ENCODE measurements at regions not wholly inside any gene's neighbourhood (a gene's known extent, or its start where the extent isn't known, plus 50 kb on each side); places are given as distances from the start of the nearest gene placed in this dataset.
"Not testable (repeated sequence)": the region's sequence is repeated elsewhere in the genome, so short reads cannot be mapped to it uniquely, and the experiment has no call there.

GRCh38 chr19:31885280-31885853 lies 460.0 kb upstream of the ZNF507 start:
- DNase-seq (ENCODE audit: low read depth): no peak

DNA sequence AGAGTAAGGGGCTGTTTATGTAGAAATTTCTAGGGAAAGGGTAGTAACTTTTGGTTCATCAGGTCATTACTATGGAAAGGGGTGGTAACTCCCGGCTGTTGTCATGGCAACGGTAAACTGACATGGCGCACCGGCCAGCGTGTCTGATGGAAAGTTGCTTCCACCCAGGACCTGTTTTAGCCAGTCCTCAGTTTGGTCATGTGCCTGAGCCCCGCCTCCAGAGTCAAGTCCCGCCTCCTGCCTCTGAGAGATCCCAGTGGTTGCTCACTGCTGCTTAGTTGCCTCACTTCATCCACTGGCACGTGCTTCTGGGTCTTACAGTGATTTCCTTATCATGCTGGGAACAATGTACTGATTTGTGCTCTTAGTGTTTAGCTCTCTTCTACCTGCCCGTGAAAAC lies 455.2 kb upstream of the ZNF507 start:
- no peak for DNase-seq (ENCODE audit: low read depth)

- no peak for DNase-seq (ENCODE audit: low read depth)
These were observed 453.4 kb upstream of the ZNF507 start for GRCh38 chr19:31892060-31892459.

GRCh38 chr19:31893491-31893890 lies 451.9 kb upstream of the ZNF507 start:
- not testable (repeated sequence) for DNase-seq (ENCODE audit: low read depth)

DNA sequence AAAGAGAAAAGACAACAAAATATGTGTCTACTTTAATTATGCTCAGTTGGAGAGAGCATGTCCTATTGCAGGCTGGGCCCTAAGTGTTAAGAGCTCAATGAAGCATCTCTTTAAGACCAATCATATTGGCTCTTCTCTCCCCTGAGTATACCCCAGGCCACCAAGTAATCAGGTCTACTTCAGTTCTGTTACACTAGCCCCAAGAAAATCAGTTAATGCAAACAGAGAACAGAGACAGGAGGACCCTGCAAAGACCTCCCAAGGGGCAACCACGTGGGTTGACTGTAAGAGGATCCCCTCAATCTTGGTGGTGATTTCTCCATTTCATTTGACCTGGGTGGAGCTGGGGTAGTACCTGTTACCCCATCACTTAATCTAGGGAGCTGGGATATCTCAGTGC lies 451.0 kb upstream of the ZNF507 start:
- DNase-seq (ENCODE audit: low read depth): no peak

DNA sequence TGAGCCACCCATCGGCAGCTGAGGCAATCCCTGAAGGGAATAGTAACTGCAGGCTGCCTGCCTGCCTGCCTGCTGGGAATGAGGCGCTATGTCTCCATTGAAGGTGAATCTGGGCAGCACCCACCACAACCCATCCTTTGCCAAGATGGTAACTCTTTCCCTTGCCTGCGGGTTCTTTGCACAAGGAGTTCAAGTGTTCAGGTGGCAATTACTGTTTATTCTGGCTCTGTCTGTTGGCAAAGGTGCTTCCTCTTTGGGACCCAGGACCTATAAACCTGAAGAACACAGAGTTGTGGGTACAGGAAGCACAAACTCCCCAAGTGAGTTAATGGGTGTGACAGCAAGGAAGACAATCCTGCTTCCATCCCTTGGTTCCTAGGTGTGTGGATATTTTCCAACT lies 448.1 kb upstream of the ZNF507 start:
- DNase-seq (ENCODE audit: low read depth): no peak

- DNase-seq (ENCODE audit: low read depth): no peak
These were observed 444.4 kb upstream of the ZNF507 start for GRCh38 chr19:31900991-31901390.

DNA sequence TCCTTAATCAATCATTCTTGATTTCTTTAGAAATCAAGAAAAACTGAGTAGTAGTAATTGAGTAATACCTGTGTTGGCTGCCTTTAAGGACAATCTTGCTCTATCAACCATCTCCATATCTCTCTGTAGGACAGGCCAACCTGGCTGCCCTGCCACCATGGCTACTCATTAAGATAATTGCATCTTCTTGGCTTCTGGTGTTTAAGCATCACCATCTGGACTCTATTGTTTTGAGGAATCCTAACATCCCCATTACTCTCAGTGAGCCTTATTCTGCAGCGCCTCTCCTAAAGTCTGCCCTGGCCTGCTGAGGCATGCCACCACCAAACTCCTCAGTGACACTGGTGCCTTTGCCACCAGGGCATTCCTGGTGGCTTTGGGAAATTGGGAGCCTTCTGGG lies 442.6 kb upstream of the ZNF507 start:
- no peak for DNase-seq (ENCODE audit: low read depth)

- DNase-seq (ENCODE audit: low read depth): no peak
These were observed 441.4 kb upstream of the ZNF507 start for GRCh38 chr19:31903979-31904378.

- DNase-seq (ENCODE audit: low read depth): no peak
These were observed 439.1 kb upstream of the ZNF507 start for GRCh38 chr19:31906111-31906871.

- no peak for DNase-seq (ENCODE audit: low read depth)
These were observed 437.7 kb upstream of the ZNF507 start for GRCh38 chr19:31907661-31908060.

DNA sequence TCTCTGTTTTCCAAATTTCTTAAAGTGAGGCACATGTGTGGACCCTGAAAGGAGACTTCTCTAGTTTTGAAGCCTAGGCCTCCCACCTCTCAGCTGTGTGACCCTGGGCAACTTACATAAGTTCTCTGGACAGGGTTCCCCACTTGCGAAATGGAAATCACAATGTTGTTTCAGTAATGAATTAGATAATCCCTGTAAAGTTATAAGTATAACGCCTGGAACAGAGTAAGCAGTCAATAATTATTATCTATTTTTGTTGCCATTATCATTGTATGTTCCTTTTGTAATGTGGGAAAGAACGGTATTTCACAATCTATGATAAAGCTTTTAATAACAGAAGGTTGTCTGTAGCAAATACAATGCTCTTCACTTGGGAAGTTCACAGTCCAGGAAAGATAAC lies 437.3 kb upstream of the ZNF507 start:
- DNase-seq (ENCODE audit: low read depth): no peak

DNA sequence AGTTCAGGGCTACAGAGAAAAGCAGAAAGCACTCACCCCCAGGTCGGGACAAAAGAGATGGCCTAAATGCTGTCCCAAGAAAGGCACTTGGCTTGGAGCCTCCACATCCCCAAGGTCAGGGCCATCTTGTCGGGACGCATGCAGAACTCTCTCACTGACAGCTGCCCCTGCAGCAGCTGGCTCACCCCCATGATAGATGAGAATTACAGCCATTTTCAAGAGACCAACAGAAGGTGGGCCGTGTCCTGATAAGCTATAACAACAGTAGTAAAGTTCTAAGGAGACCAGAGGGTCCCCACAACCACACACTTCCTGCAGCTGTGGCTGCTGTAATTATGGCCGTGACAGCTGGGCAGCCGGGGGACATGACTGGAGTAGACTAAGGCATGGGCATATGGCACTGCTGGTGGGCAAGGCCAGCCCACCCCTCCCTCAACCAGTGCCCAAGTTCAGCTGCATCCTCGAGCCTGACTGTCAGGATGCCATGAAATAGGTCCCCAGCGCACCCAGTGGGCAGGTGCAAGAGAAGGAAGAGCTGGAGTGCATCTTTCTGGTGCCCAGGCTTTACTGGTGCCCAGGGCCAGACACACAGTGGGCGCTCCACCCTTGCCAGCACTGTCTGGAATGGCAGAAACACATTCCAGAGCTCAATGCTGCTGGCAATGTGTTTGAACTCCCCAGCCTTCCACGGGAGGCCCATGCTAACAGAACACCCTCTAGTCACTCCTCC lies 436.7 kb upstream of the ZNF507 start:
- DNase-seq (ENCODE audit: low read depth): no peak

GRCh38 chr19:31910224-31910623 lies 435.2 kb upstream of the ZNF507 start:
- DNase-seq (ENCODE audit: low read depth): no peak

- no peak for DNase-seq (ENCODE audit: low read depth)
These were observed 433.8 kb upstream of the ZNF507 start for GRCh38 chr19:31911577-31911976.

GRCh38 chr19:31913103-31913661 lies 432.2 kb upstream of the ZNF507 start:
- no peak for DNase-seq (ENCODE audit: low read depth)

DNA sequence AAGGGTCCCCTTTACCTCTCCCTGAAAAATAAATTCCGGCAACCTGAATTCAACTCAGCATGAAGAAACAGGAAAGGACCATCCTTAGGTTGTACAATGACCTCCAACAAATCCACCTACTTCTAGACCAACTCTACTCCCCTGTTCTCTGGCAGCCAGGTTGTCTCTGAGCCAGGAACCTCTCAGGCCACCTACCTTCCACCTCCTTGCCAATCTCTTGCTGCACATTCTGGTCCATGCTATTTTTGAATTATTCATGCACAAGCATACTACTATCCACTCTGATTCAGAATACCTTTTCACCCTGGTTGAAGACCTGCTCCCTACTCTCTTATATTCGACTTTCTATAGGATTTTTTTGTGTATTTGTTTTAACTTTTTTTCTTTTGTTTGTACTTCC lies 415.0 kb upstream of the ZNF507 start:
- DNase-seq (ENCODE audit: low read depth): no peak

DNA sequence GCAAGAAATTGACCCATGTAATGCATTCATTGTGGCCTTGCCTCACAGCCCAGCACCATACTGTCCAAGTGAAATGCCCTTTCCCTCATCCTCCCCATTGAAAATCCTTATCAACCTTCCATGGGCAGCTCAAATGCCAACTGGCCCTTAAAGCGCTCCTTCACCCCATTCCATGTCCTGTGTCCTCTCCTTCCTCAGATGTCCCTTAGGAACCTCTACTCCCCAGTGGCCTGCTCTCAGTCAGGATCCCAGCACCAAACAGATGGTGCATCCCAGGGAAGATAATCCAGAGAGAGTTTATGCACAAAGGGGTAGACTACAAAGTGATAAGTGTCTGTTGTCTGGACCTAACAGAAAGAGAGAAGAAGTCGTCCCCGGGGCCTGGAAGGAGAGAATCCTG lies 407.4 kb upstream of the ZNF507 start:
- DNase-seq (ENCODE audit: low read depth): no peak

DNA sequence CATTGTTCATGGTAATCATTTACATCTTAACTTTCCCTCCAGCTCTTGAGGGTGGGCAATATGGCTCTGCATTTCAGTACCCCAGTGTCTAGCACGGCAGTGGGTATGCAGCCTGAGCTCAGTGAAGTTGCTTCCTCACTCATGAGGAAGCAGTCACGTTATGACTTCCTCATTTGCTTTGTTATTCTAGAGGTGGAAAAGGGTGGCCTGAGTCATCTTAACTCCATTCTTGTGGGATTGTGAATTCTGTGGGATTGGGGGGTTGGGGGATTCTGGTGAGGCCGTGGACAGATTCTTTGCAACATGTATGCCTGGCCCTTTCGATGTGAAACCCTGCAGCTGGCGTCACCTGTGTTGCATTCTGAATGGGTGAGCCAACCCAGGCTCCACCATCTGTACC lies 406.7 kb upstream of the ZNF507 start:
- DNase-seq (ENCODE audit: low read depth): no peak

- DNase-seq (ENCODE audit: low read depth): no peak
These were observed 405.0 kb upstream of the ZNF507 start for GRCh38 chr19:31940396-31940795.

DNA sequence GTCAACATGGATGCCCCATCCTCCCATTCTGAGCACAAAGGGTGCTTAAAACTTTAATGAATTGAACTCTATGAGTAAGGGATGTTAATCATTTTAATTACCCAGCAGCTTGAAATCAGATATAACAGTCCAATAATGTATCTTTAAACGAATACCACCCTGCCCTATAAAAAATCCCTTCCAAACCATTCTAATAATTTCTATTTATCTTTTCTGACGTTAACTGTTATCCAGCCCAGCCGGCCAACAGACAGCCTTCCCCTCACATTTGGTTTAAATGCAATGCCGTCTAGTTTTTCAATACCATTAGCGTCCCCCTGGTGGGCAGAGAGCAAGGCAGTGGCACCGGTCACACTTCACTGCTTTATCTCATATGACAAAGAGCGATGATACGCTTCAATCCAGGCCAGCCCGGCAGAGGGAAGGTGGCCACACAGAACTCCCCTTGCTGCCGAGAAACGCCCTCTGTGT lies 402.2 kb upstream of the ZNF507 start:
- no peak for DNase-seq (ENCODE audit: low read depth)

DNA sequence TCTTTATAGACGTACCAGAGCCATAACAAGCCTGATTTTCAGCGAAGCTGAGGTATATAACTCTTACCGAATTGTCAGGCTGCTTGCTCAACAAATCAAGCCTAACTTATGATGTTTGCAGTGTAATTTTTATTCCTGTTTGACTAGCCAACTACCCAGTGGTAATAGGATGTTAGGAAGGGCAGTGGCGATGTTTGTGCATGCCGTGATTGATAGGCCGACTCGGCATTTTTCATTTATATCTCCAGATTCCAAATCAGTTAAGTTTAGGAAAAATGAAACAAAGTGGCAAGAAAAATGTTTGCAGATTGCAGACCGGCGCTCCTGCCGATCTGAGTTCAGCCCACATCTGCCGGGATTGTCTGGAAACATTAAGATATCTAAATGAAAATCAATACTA lies 401.6 kb upstream of the ZNF507 start:
- no peak for DNase-seq (ENCODE audit: low read depth)

DNA sequence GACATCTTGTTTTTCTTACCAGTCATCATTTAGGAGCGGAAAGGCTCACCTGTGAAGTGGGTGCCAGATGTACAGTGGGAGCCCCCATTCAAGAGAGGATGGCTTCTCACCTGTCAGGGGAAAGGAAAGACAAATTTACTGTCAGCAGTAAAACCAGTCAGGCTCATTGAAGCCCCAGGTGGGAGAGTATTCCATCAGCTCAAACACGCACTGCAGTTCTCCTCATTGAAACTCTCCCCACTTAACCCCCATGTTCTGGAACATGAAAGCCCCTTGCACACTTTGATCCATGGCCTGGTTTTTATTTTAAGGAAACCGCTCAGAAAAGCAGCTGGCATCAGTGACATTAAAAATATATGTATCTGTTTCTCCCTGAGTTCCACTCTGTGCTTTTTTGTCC lies 401.1 kb upstream of the ZNF507 start:
- DNase-seq (ENCODE audit: low read depth): no peak

All from activated gamma-delta T cell treated with anti-CD3 and anti-CD28 coated beads, Interleukin-2, amount 50 U/mL, for 16 hours (primary cell).